Tibial nerve (tissue), 4 donors: ENCODE measurements at regions not wholly inside any gene's neighbourhood (a gene's known extent, or its start where the extent isn't known, plus 50 kb on each side); places are given as distances from the start of the nearest gene placed in this dataset.

Experiments used
- DNase-seq, 2 donors: peaks; one replicate each; pipeline ENCODE4 v3.0.0-alpha.2; 2019; ENCODE audit warnings: low spot score in 2 of 2
- H3K27ac ChIP-seq, 4 donors: fragments of 200-600 bp; sonication (generic) in 3 of 4; one replicate each; pipeline ENCODE4 v1.5.1; 2017 to 2019; ENCODE audit warnings: mild to moderate bottlenecking in 1 of 4
- H3K27me3 ChIP-seq, 2 donors: fragments of 200-600 bp; sonication (generic) in 1 of 2; one replicate each; pipeline versions ENCODE4 v1.5.1 to v1.6.0; 2017 to 2019
- H3K36me3 ChIP-seq, 3 donors: fragments of 200-600 bp; sonication (generic); one replicate each; pipeline ENCODE4 v1.5.1; 2018 to 2019
- H3K4me1 ChIP-seq, 4 donors: fragments of 200-600 bp; sonication (generic) in 3 of 4; one replicate each; pipeline ENCODE4 v1.5.1; 2017 to 2019
- H3K4me3 ChIP-seq, 4 donors: fragments of 200-600 bp; sonication (generic) in 3 of 4; one replicate each; pipeline ENCODE4 v1.5.1; 2017 to 2019; ENCODE audit warnings: mild to moderate bottlenecking in 1 of 4, moderate library complexity in 1 of 4
- H3K9me3 ChIP-seq, 4 donors: fragments of 200-600 bp; sonication (generic) in 3 of 4; one replicate each; pipeline ENCODE4 v1.5.1; 2017 to 2019
- CTCF ChIP-seq, 5 experiments: fragments of 200-600 bp in 3 of 5; fragments of 450-650 bp in 2 of 5; sonication (generic) in 3 of 5; IDR thresholded peaks; one replicate each; pipeline ENCODE4 v1.5.1; 2016 to 2019; ENCODE audit warnings: antibody characterized with exemption in 5 of 5, mild to moderate bottlenecking in 3 of 5, moderate library complexity in 2 of 5
- EP300 ChIP-seq, 2 donors: sonication (generic); formaldehyde crosslinking; IDR thresholded peaks; one replicate each; pipeline ENCODE4 v1.6.1; 2017; ENCODE audit warnings: antibody characterized with exemption in 2 of 2, mild to moderate bottlenecking in 1 of 2
- POLR2A ChIP-seq, 2 donors: fragments of 450-650 bp; IDR thresholded peaks; one replicate each; pipeline ENCODE4 v1.6.1; 2017; ENCODE audit warnings: antibody characterized with exemption in 2 of 2, mild to moderate bottlenecking in 2 of 2, moderate library complexity in 2 of 2
- WGBS, 2 donors: methylation state at CpG; one replicate each; pipeline ENCODE4 v1.1.5; 2018; 5-methylcytosine and 5-hydroxymethylcytosine counted together

GRCh38 chr7:138342990-138343389 lies 117.1 kb upstream of the TRIM24 start:
- Histone ChIP-seq H3K27me3 (no peaks in the 10 kb centered on the region), H3K9me3 (peaks cover 0 to 82% (median 3%) of the 10 kb centered on the region in 4 donors)
- WGBS, 2 donors: 90 to 96% methylated on average over 4 of the region's 4 CpGs

GRCh38 chr7:138345567-138345966 lies 114.5 kb upstream of the TRIM24 start:
- H3K4me3 ChIP-seq: no peak overlapping the region
- no peak overlapping the region for H3K27ac ChIP-seq
- peaks cover 0 to 63% (median 3%) of the 10 kb centered on the region in 4 donors for H3K9me3 ChIP-seq
- DNase-seq: no peak
- no peaks in the 10 kb centered on the region for H3K27me3 ChIP-seq
- H3K4me1 ChIP-seq: no peaks in the 10 kb centered on the region
- 68 to 79% methylated on average over 3 of the region's 3 CpGs for WGBS, 2 donors
- no peaks in the 10 kb centered on the region for H3K36me3 ChIP-seq
- TF ChIP-seq EP300 (IDR thresholded peaks at IDR 0.05) (no peak), POLR2A (IDR thresholded peaks at IDR 0.05) (no peak), CTCF (IDR thresholded peaks at IDR 0.05) (no peak)

More at GRCh38 chr7:138342990-138343389, 117.1 kb upstream of the TRIM24 start:
- Histone ChIP-seq H3K4me3 (no peak overlapping the region), H3K36me3 (no peaks in the 10 kb centered on the region), H3K4me1 (no peaks in the 10 kb centered on the region), H3K27ac (no peak overlapping the region)
- no peak for TF ChIP-seq POLR2A (IDR thresholded peaks at IDR 0.05)
- no peak for TF ChIP-seq CTCF (IDR thresholded peaks at IDR 0.05)
- no peak for TF ChIP-seq EP300 (IDR thresholded peaks at IDR 0.05)
- DNase-seq: no peak

- 81 to 85% methylated on average over 2 of the region's 2 CpGs for WGBS, 2 donors
- TF ChIP-seq POLR2A (IDR thresholded peaks at IDR 0.05) (no peak), CTCF (IDR thresholded peaks at IDR 0.05) (no peak), EP300 (IDR thresholded peaks at IDR 0.05) (no peak)
- no peak overlapping the region for H3K27ac ChIP-seq
- peaks cover 0 to 64% (median 6%) of the 10 kb centered on the region in 4 donors for H3K9me3 ChIP-seq
- H3K4me1 ChIP-seq: no peaks in the 10 kb centered on the region
- H3K4me3 ChIP-seq: no peak overlapping the region
- DNase-seq: no peak
- no peaks in the 10 kb centered on the region for H3K36me3 ChIP-seq
- H3K27me3 ChIP-seq: no peaks in the 10 kb centered on the region
Observed at GRCh38 chr7:138346975-138347374, 113.1 kb upstream of the TRIM24 start.

- Histone ChIP-seq H3K27ac (no peak overlapping the region), H3K27me3 (no peaks in the 10 kb centered on the region), H3K9me3 (peaks cover 0 to 35% (median 5%) of the 10 kb centered on the region in 4 donors), H3K36me3 (no peaks in the 10 kb centered on the region), H3K4me1 (no peaks in the 10 kb centered on the region), H3K4me3 (no peak overlapping the region)
- no peak for TF ChIP-seq EP300 (IDR thresholded peaks at IDR 0.05)
- TF ChIP-seq CTCF (IDR thresholded peaks at IDR 0.05): no peak
- TF ChIP-seq POLR2A (IDR thresholded peaks at IDR 0.05): no peak
- 85 to 87% methylated on average over 6 of the region's 6 CpGs for WGBS, 2 donors
- DNase-seq: no peak
Observed at GRCh38 chr7:138349841-138350700, 110.0 kb upstream of the TRIM24 start.

GRCh38 chr7:138350701-138351357 lies 109.2 kb upstream of the TRIM24 start:
- Histone ChIP-seq H3K4me1 (no peaks in the 10 kb centered on the region), H3K4me3 (no peak overlapping the region), H3K27me3 (no peaks in the 10 kb centered on the region), H3K36me3 (no peaks in the 10 kb centered on the region), H3K27ac (no peak overlapping the region), H3K9me3 (peaks cover 0 to 27% (median 3%) of the 10 kb centered on the region in 4 donors)
- 86 to 87% methylated on average over 2 of the region's 2 CpGs for WGBS, 2 donors
- DNase-seq: no peak
- no peak for TF ChIP-seq EP300 (IDR thresholded peaks at IDR 0.05)
- TF ChIP-seq POLR2A (IDR thresholded peaks at IDR 0.05): no peak
- no peak for TF ChIP-seq CTCF (IDR thresholded peaks at IDR 0.05)
